ENCODE measurements at regions not wholly inside any gene's neighbourhood (a gene's known extent, or its start where the extent isn't known, plus 50 kb on each side); places are given as distances from the start of the nearest gene placed in this dataset.

DNA sequence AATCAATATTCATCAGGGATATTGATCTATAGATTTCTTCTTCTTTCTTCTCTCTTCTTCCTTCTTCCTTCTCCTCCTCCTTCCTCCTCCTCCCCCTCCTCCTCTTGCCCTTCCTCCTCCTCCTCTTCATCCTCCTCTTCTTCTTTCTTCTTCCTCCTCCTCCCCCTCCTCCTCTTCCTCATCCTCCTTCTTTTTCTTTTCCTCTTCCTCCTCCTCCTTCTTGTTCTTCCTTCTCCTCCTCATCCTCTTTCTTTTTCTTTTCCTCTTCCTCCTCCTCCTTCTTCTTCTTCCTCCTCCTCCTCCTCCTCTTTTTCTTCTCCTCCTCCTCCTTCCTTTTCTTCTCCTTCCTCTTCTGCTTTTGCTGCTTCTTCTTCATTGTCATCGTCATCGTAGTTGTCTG is 52.4 kb upstream of the SERINC1 start:
- DNase-seq, result no peak

GRCh38 chr6:122530440-122531046 is 58.9 kb upstream of the SERINC1 start:
- peak; percentile 55 for DNase-seq

DNA sequence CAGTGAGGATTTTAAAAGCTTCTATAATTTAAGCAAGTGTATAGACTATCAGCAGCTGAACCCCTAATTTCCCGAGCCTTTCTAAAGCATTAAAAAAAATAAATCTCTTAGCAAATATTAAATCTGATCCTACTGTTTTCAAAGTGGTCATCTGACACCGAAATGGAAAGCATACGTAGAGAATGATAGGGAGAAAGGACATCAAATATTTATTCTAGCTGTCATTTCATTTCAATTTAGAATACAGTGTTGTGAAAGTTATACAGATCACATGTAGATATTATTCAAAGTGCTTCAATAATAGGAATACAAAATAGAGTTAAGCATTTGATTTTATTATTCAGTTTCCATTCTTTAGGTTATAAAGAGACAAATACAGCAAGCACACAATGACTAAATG is 61.9 kb upstream of the PKIB start:
- no peak for DNase-seq

DNA sequence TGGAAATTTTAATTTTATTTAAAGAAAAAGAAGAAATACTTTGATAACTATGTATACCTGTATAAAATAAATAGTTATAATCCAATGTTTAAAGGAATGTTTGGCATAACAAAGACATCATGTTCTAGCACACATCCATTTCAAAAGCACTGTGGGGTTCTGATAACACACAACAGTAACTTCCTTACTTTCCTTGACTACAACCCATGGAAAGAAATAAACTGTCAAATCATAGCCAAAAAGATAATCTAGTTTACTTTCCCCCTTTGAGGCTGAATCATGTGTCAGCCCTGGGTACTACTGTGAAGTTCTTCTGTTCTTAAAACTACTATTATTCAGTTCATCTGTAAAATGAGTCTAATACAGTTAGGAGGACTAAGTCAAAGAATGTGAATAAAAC is 61.4 kb upstream of the PKIB start:
- DNase-seq, result no peak

DNA sequence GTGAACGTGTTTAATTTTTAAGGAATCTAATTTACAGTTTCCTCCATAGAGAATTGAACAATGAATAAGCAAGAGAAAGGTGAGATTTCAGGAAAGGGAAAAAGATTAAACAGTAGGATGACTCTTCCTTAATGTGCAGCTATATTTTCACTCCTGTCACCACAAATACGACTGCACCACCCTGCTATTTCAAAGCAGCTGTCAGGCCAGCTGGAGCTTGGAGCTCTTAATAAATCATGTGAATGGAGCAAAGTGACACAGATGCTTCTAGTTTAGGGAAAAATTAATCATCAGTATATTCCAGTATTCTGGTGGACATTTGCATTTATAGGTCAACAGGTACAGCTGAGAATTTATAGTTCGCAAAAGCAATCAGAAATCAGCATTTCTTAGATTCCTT is 56.5 kb upstream of the PKIB start:
- DNase-seq, result no peak

- DNase-seq, result no peak
Measured at GRCh38 chr6:122555561-122555960, 54.6 kb upstream of the PKIB start.

DNA sequence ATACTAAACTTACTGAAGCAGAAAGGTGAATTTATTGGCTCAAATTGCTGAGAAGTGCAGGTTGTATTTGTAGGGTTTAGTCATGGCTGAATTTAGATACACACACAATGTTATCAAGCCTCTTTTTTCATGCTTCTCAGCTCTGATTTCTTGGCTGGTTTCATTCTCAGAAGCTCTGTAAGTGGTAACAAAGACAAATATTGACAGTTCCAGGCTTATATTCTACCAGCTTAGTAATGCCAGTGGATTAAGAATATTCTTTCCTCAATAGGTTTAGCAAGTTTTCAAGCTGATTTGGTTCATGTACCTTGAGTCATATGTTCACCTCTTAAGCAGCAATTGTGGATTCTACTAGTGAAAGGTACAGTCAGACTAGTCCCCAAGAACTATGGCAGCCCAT is 52.1 kb upstream of the PKIB start:
- DNase-seq, result no peak

Measured in activated CD4-positive, alpha-beta T cell treated with anti-CD3 and anti-CD28 coated beads for 48 hours (primary cell).